Ishikawa (cell line): ENCODE measurements at regions not wholly inside any gene's neighbourhood (a gene's known extent, or its start where the extent isn't known, plus 50 kb on each side); places are given as distances from the start of the nearest gene placed in this dataset.

Source experiments
- CEBPB ChIP-seq: IDR thresholded peaks from 2 replicates; pipeline ENCODE4 v1.6.1; 2012
- CREB1 ChIP-seq: IDR thresholded peaks from 2 replicates; pipeline ENCODE4 v1.6.1; 2012; ENCODE audit warnings: low read depth
- EGR1 ChIP-seq: IDR thresholded peaks from 2 replicates; pipeline ENCODE4 v1.6.1; 2012
- EP300 ChIP-seq: IDR thresholded peaks from 2 replicates; pipeline ENCODE4 v1.6.1; 2012; ENCODE audit warnings: borderline replicate concordance
- FOXM1 ChIP-seq: IDR thresholded peaks from 2 replicates; pipeline ENCODE4 v1.6.1; 2012; ENCODE audit warnings: low read depth, borderline replicate concordance
- NFIC ChIP-seq: IDR thresholded peaks from 2 replicates; pipeline ENCODE4 v1.6.1; 2012
- RAD21 ChIP-seq: IDR thresholded peaks from 2 replicates; pipeline ENCODE4 v1.6.1; 2012; ENCODE audit warnings: low read depth
- TAF1 ChIP-seq: IDR thresholded peaks from 2 replicates; pipeline ENCODE4 v1.6.1; 2012; ENCODE audit warnings: low read depth, mild to moderate bottlenecking
- TCF12 ChIP-seq: IDR thresholded peaks from 2 replicates; pipeline ENCODE4 v1.6.1; 2012; ENCODE audit warnings: low read depth
- TEAD4 ChIP-seq: IDR thresholded peaks from 2 replicates; pipeline ENCODE4 v1.6.1; 2012
- YY1 ChIP-seq: IDR thresholded peaks from 2 replicates; pipeline ENCODE4 v1.6.1; 2012; ENCODE audit warnings: low read depth
- ZBTB7A ChIP-seq: IDR thresholded peaks from 2 replicates; pipeline ENCODE4 v1.6.1; 2012; ENCODE audit warnings: low read depth
- TF ChIP-seq, protein P1 (sequence below): IDR thresholded peaks from 2 replicates; pipeline ENCODE4 v1.6.1; 2012; ENCODE audit warnings: low read depth, mild to moderate bottlenecking
- TF ChIP-seq, protein P2 (sequence below): IDR thresholded peaks from 2 replicates; pipeline ENCODE4 v1.6.1; 2012
- TF ChIP-seq, protein P3 (sequence below): IDR thresholded peaks from 2 replicates; pipeline ENCODE4 v1.6.1; 2012

DNA sequence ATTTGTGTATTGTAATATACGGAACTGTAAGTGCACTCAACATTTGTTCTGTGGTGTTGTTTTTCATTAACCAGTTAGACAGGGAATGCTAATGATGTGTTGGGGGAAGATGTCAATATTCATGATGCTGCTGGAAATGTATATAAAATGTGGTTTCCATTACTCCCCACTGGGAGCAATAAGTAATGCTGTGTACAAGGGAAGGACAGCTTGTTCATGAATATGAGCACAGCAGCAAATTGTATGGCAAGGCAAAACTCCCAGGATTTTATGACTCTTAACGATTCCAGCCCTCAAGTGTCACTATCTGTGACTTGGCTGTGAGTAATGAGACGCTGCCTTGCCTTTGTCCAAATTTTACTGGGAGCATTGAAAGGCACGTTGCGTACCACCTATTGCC is 312.4 kb upstream of the DDX18 start:
- TF ChIP-seq ZBTB7A (no peak), EGR1 (no peak), TEAD4 (no peak), RAD21 (no peak), YY1 (no peak), CEBPB (no peak), EP300 (no peak), TCF12 (no peak), TAF1 (no peak), NFIC (no peak), FOXM1 (no peak), CREB1 (no peak)
- TF ChIP-seq, protein P1, sequence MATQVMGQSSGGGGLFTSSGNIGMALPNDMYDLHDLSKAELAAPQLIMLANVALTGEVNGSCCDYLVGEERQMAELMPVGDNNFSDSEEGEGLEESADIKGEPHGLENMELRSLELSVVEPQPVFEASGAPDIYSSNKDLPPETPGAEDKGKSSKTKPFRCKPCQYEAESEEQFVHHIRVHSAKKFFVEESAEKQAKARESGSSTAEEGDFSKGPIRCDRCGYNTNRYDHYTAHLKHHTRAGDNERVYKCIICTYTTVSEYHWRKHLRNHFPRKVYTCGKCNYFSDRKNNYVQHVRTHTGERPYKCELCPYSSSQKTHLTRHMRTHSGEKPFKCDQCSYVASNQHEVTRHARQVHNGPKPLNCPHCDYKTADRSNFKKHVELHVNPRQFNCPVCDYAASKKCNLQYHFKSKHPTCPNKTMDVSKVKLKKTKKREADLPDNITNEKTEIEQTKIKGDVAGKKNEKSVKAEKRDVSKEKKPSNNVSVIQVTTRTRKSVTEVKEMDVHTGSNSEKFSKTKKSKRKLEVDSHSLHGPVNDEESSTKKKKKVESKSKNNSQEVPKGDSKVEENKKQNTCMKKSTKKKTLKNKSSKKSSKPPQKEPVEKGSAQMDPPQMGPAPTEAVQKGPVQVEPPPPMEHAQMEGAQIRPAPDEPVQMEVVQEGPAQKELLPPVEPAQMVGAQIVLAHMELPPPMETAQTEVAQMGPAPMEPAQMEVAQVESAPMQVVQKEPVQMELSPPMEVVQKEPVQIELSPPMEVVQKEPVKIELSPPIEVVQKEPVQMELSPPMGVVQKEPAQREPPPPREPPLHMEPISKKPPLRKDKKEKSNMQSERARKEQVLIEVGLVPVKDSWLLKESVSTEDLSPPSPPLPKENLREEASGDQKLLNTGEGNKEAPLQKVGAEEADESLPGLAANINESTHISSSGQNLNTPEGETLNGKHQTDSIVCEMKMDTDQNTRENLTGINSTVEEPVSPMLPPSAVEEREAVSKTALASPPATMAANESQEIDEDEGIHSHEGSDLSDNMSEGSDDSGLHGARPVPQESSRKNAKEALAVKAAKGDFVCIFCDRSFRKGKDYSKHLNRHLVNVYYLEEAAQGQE = no peak
- TF ChIP-seq, protein P2, sequence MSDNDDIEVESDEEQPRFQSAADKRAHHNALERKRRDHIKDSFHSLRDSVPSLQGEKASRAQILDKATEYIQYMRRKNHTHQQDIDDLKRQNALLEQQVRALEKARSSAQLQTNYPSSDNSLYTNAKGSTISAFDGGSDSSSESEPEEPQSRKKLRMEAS = no peak
- TF ChIP-seq, protein P3, sequence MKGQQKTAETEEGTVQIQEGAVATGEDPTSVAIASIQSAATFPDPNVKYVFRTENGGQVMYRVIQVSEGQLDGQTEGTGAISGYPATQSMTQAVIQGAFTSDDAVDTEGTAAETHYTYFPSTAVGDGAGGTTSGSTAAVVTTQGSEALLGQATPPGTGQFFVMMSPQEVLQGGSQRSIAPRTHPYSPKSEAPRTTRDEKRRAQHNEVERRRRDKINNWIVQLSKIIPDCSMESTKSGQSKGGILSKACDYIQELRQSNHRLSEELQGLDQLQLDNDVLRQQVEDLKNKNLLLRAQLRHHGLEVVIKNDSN = no peak

DNA sequence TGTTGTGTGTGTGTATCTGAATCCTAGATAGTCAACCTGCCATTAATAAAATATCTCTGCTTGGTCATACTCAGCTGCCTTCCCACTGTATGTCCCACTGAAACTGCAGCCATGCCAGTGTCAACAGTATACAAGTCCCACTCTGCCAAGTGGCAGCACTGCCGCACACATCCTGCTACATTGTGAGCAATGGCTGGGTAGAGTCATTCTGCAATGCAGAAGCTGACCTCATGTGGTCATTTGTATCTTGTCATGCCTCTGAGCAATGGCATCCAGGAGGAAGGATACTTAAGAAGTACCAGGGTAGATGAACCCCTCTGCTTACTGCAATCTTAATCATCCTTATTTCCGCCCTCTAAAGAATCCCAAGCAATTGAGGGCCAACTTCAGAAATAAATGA is 302.2 kb upstream of the DDX18 start:
- TF ChIP-seq FOXM1 (no peak), CEBPB (no peak), EP300 (no peak), TEAD4 (no peak), NFIC (no peak), EGR1 (no peak), RAD21 (no peak), TCF12 (no peak), ZBTB7A (no peak), CREB1 (no peak), TAF1 (no peak), YY1 (no peak)
- TF ChIP-seq, protein P3 = no peak
- TF ChIP-seq, protein P2 = no peak
- TF ChIP-seq, protein P1 = no peak

DNA sequence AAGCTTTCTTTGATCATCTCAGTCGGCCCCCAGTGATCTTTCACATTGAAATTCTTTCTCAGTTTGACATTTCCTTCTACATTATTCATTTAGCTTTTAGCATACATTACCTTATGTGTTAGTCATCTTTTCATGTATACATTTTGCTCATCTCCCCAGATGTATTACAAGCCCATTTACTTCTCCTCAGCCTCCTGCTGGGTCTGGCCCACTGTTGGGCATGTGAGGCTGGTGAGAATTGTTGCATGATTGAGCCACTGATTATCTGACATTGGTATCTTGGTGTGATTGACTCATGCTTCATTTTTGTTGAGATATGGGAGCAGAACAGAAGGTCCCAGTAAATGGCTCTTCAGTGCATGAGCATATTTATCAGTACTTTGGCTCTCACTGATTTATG is 300.1 kb upstream of the DDX18 start:
- TF ChIP-seq YY1 (no peak), CEBPB (no peak), ZBTB7A (no peak), RAD21 (no peak), EGR1 (no peak), CREB1 (no peak), TCF12 (no peak), TEAD4 (no peak), TAF1 (no peak), FOXM1 (no peak)
- TF ChIP-seq, protein P3 = no peak
- TF ChIP-seq, protein P1 = no peak

DNA sequence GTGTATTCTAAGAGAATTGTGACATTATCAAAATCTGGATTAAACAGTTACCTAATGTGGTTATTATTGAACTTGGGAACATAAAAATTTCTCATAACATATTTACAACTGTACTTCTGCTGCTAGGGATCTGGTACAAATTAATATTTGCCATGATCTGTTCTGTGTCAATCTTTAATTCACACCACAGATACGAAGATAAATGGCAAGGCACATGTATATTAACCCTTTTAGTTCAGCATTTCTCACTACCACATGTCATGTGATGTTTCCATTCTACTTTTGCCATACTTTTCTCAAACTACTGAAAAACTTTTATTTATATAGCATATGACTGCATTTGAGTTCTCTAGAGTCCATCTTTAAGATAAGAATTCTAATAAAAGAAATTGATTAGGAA is 295.3 kb upstream of the DDX18 start:
- TF ChIP-seq, protein P1 = no peak
- TF ChIP-seq EP300 (no peak), TEAD4 (no peak), RAD21 (no peak), CEBPB (no peak), FOXM1 (no peak)
- TF ChIP-seq, protein P2 = no peak
